Endothelial cell of umbilical vein (primary cell): ENCODE measurements at regions not wholly inside any gene's neighbourhood (a gene's known extent, or its start where the extent isn't known, plus 50 kb on each side); places are given as distances from the start of the nearest gene placed in this dataset.
"Not testable (repeated sequence)": the region's sequence is repeated elsewhere in the genome, so short reads cannot be mapped to it uniquely, and the experiment has no call there.

Experiments used
- BruUV-seq: library from RNA; stranded (reverse); fragments of 400-500 nt; replicated peaks from 2 replicates; lab custom pipeline; 2021; lab: Mats Ljungman, UMichigan
- CTCF ChIA-PET: fragments of 300-600, 350-600 bp; sonication (Branson Sonifier 250); formaldehyde crosslinking; loops from one replicate; lab custom pipeline; 2021; ENCODE audit warnings: antibody characterized with exemption, inconsistent platforms; lab: Charles Lee
- POLR2A ChIA-PET: fragments of 300-600, 350-600 bp; sonication (Branson Sonifier 250); formaldehyde crosslinking; loops from one replicate; lab custom pipeline; 2021; ENCODE audit warnings: antibody characterized with exemption, inconsistent platforms; lab: Charles Lee
- DNase-seq: peaks from one replicate; pipeline ENCODE4 v3.0.0-alpha.2; 2011; ENCODE audit warnings: low read depth, low spot score
- FAIRE-seq: peaks from 2 replicates; lab custom pipeline; 2011; peaks lifted over from hg19 to GRCh38; lab: Jason Lieb, UNC
- H2AFZ ChIP-seq: 2 replicates; pipeline ENCODE4 v1.6.0; 2012; ENCODE audit warnings: low read depth, low read length, control low read depth, inconsistent platforms
- H3K27ac ChIP-seq: 2 replicates; pipeline ENCODE4 v1.5.1; 2011; ENCODE audit warnings: low read depth, mild to moderate bottlenecking, control low read depth, low read length, moderate library complexity; ENCODE audit not compliant: insufficient read depth
- H3K27me3 ChIP-seq, 2 experiments: 2 replicates each; pipeline versions ENCODE4 v1.6.0 to v1.6.1; 2011; ENCODE audit warnings: low read length in 2 of 2, mixed read lengths in 1 of 2; ENCODE audit not compliant: control insufficient read depth in 2 of 2, insufficient read depth in 2 of 2
- H3K36me3 ChIP-seq, 2 experiments: 2 replicates in 1 of 2; 3 replicates in 1 of 2; pipeline ENCODE4 v1.5.1; 2011; ENCODE audit warnings: low read length in 2 of 2, mild to moderate bottlenecking in 1 of 2, moderate library complexity in 1 of 2; ENCODE audit not compliant: control insufficient read depth in 2 of 2, insufficient read depth in 2 of 2; ENCODE audit errors: extremely low read depth in 1 of 2
- H3K4me1 ChIP-seq: 3 replicates; pipeline ENCODE4 v1.5.1; 2011; ENCODE audit warnings: mild to moderate bottlenecking, low read length; ENCODE audit not compliant: control insufficient read depth, insufficient read depth; ENCODE audit errors: extremely low read depth
- H3K4me2 ChIP-seq: 2 replicates; pipeline ENCODE4 v1.6.1; 2011; ENCODE audit warnings: low read length, control low read depth, mixed read lengths; ENCODE audit not compliant: insufficient read depth
- H3K4me3 ChIP-seq, 3 experiments: fragments of 200-600 bp in 1 of 3; sonication (generic), shearing (Covaris generic) in 1 of 3; replicated peaks in 1 of 3; 2 replicates each; pipeline ENCODE4 v1.5.1; 2011 to 2016; ENCODE audit warnings: control low read depth in 3 of 3, low read length in 3 of 3, mild to moderate bottlenecking in 2 of 3, inconsistent platforms in 1 of 3, low read depth in 1 of 3, moderate library complexity in 1 of 3; ENCODE audit not compliant: insufficient read depth in 1 of 3
- H3K79me2 ChIP-seq: 2 replicates; pipeline ENCODE4 v1.6.0; 2012; ENCODE audit warnings: low read length, inconsistent platforms; ENCODE audit not compliant: control insufficient read depth, insufficient read depth
- H3K9ac ChIP-seq: replicated peaks from 2 replicates; pipeline ENCODE3; 2011; ENCODE audit warnings: low read length, control low read depth; ENCODE audit not compliant: insufficient read depth; ENCODE audit errors: extremely low read depth
- H3K9me1 ChIP-seq: replicated peaks from 3 replicates; pipeline ENCODE4 v1.6.0; 2011; ENCODE audit warnings: mild to moderate bottlenecking, low read length; ENCODE audit not compliant: control insufficient read depth, insufficient read depth; ENCODE audit errors: extremely low read depth
- H3K9me3 ChIP-seq: replicated peaks from 2 replicates; pipeline ENCODE4 v1.5.1; 2012; ENCODE audit warnings: low read length, inconsistent platforms; ENCODE audit not compliant: control insufficient read depth, insufficient read depth
- H4K20me1 ChIP-seq: replicated peaks from 2 replicates; pipeline ENCODE3; 2011; ENCODE audit warnings: mild to moderate bottlenecking, low read length; ENCODE audit not compliant: control insufficient read depth, insufficient read depth; ENCODE audit errors: extremely low read depth
- CTCF ChIP-seq, 2 donors: IDR thresholded peaks; 1 replicate in 1 of 2; 2 replicates in 1 of 2; pipeline ENCODE4 v1.5.1; 2011; ENCODE audit warnings: low read length in 2 of 2, mild to moderate bottlenecking in 2 of 2, moderate library complexity in 2 of 2, control low read depth in 1 of 2, inconsistent platforms in 1 of 2, low read depth in 1 of 2; ENCODE audit not compliant: insufficient read depth in 1 of 2; ENCODE audit errors: extremely low read depth in 1 of 2
- EZH2 ChIP-seq: IDR thresholded peaks from 2 replicates; pipeline ENCODE4 v1.6.1; 2012; ENCODE audit warnings: borderline replicate concordance, low read depth, mild to moderate bottlenecking, moderate library complexity, low read length, inconsistent platforms; ENCODE audit not compliant: severe bottlenecking
- FOS ChIP-seq: IDR thresholded peaks from 2 replicates; pipeline ENCODE4 v1.6.1; 2011; ENCODE audit warnings: mild to moderate bottlenecking, low read length, moderate library complexity, borderline replicate concordance; ENCODE audit not compliant: insufficient read depth
- GATA2 ChIP-seq: IDR thresholded peaks from 2 replicates; pipeline ENCODE4 v1.7.0; 2011; ENCODE audit warnings: low read depth, mild to moderate bottlenecking, moderate library complexity, mixed read lengths, low read length; ENCODE audit not compliant: insufficient read length, insufficient read depth
- JUN ChIP-seq: IDR thresholded peaks from 2 replicates; pipeline ENCODE4 v1.6.1; 2011; ENCODE audit warnings: borderline replicate concordance, low read depth; ENCODE audit not compliant: insufficient read length, insufficient read depth
- MAX ChIP-seq: IDR thresholded peaks from 2 replicates; pipeline ENCODE4 v1.6.1; 2011; ENCODE audit not compliant: insufficient read depth, insufficient read length
- MYC ChIP-seq: IDR thresholded peaks from one replicate; pipeline ENCODE4 v1.6.1; 2011; ENCODE audit warnings: mild to moderate bottlenecking, low read depth, low read length
- POLR2A ChIP-seq: IDR thresholded peaks from 2 replicates; pipeline ENCODE4 v1.6.1; 2012; ENCODE audit warnings: low read depth, mild to moderate bottlenecking, control low read depth, low read length
- POLR2AphosphoS5 ChIP-seq: IDR thresholded peaks from 2 replicates; pipeline ENCODE4 v1.6.1; 2012; ENCODE audit warnings: low read depth, mild to moderate bottlenecking, control low read depth, low read length, moderate library complexity; ENCODE audit not compliant: insufficient read depth
- dilution Hi-C: fragments of 300-500 bp; cut with MboI; formaldehyde crosslinking; loops from one replicate; pipeline ENCODE4 v1.15.0; 2019; ENCODE audit warnings: low sequenced_read_pairs; ENCODE audit not compliant: extremely low pct_ligation_motif_present
- intact Hi-C: fragments of 100-400 bp; cut with micrococcal nuclease; formaldehyde crosslinking; loops from one replicate; pipeline ENCODE4 v1.10.0; 2022

GRCh38 chr15:89004726-89005030 is 83.6 kb upstream of the ABHD2 start:
- intact Hi-C loops = no loop called here
- Histone ChIP-seq H3K27ac (no peak overlapping the region), H3K4me3 (no peak overlapping the region), H3K9me1 (no peaks in the 10 kb centered on the region), H3K4me1 (no peaks in the 10 kb centered on the region), H2AFZ (no peak overlapping the region), H3K9me3 (no peaks in the 10 kb centered on the region), H3K79me2 (no peaks in the 10 kb centered on the region), H4K20me1 (no peaks in the 10 kb centered on the region), H3K27me3 (peaks cover 0 to 3% of the 10 kb centered on the region in 2 experiments), H3K9ac (no peak overlapping the region), H3K36me3 (no peaks in the 10 kb centered on the region), H3K4me2 (no peak overlapping the region)
- TF ChIP-seq MAX (no peak), EZH2 (no peak), POLR2AphosphoS5 (no peak), MYC (no peak), FOS (no peak), POLR2A (no peak), JUN (no peak), GATA2 (no peak), CTCF (IDR thresholded peaks at IDR 0.05; ENCODE audit: extremely low read depth in 1 of 2, insufficient read depth in 1 of 2, low read depth in 1 of 2, low read length in 2 of 2) (no peak)
- BruUV-seq = no TSS peak
- ChIA-PET POLR2A (no interaction called here), CTCF (interaction anchor here (0.6 to 2.5 kb wide), 7 partner anchors 13 to 347 kb away, joined by 3 to 35 read pairs (median 3); no protein-coding TSS in a partner anchor)
- no peak for FAIRE-seq
- dilution Hi-C loops = no loop called here
- DNase-seq = no peak

GRCh38 chr15:89007527-89007926 is 80.7 kb upstream of the ABHD2 start:
- H3K9me3 ChIP-seq, H4K20me1 ChIP-seq, H3K4me2 ChIP-seq, H3K27ac ChIP-seq, H3K27me3 ChIP-seq, intact Hi-C loops, FAIRE-seq, H2AFZ ChIP-seq, H3K36me3 ChIP-seq, dilution Hi-C loops, H3K9ac ChIP-seq, DNase-seq, H3K4me3 ChIP-seq, BruUV-seq, H3K79me2 ChIP-seq, H3K4me1 ChIP-seq, CTCF ChIA-PET, H3K9me1 ChIP-seq, POLR2A ChIA-PET: not testable (repeated sequence)
